Heart right ventricle (tissue), 16 donors: ENCODE measurements at regions not wholly inside any gene's neighbourhood (a gene's known extent, or its start where the extent isn't known, plus 50 kb on each side); places are given as distances from the start of the nearest gene placed in this dataset.

Experiments used
- ATAC-seq, 8 donors: fragments of 200-7000 bp; cut with Tn5 transposase; one replicate each; pipeline ENCODE4 v1.9.1; 2020; ENCODE audit warnings: mild to moderate bottlenecking in 8 of 8, moderate library complexity in 8 of 8, moderate number of reproducible peaks in 1 of 8
- DNase-seq, 2 donors: peaks; one replicate each; pipeline ENCODE4 v3.0.0-alpha.2; 2020
- H3K27ac ChIP-seq, 10 donors: fragments of 200-600 bp; sonication (generic) in 2 of 10; one replicate each; pipeline versions ENCODE4 v1.5.0 to v1.8.0; 2020 to 2022; ENCODE audit warnings: mild to moderate bottlenecking in 3 of 10
- H3K27me3 ChIP-seq, 7 donors: fragments of 200-600 bp; one replicate each; pipeline ENCODE4 v1.8.0; 2021 to 2022; ENCODE audit warnings: mild to moderate bottlenecking in 2 of 7
- H3K36me3 ChIP-seq, 9 donors: fragments of 200-600 bp; sonication (generic) in 1 of 9; one replicate each; pipeline versions ENCODE4 v1.5.0 to v1.8.0; 2020 to 2022; ENCODE audit warnings: mild to moderate bottlenecking in 2 of 9
- H3K4me1 ChIP-seq, 9 donors: fragments of 200-600 bp; sonication (generic) in 1 of 9; one replicate each; pipeline versions ENCODE4 v1.5.0 to v1.8.0; 2020 to 2022; ENCODE audit warnings: mild to moderate bottlenecking in 4 of 9
- H3K4me3 ChIP-seq, 10 donors: fragments of 200-600 bp; sonication (generic) in 2 of 10; one replicate each; pipeline versions ENCODE4 v1.5.0 to v1.8.0; 2020 to 2022; ENCODE audit warnings: mild to moderate bottlenecking in 7 of 10, moderate library complexity in 2 of 10
- H3K9me3 ChIP-seq, 11 donors: fragments of 200-600 bp in 10 of 11; sonication (generic) in 2 of 11; one replicate each; pipeline versions ENCODE4 v1.5.0 to v1.8.0; 2013 to 2022; ENCODE audit warnings: mild to moderate bottlenecking in 2 of 11, control low read depth in 1 of 11, moderate library complexity in 1 of 11
- CTCF ChIP-seq, 9 donors: fragments of 200-600 bp; sonication (generic) in 2 of 9; IDR thresholded peaks; one replicate each; pipeline versions ENCODE4 v1.5.0 to v1.8.0; 2021 to 2022; ENCODE audit warnings: antibody characterized with exemption in 9 of 9, mild to moderate bottlenecking in 5 of 9, moderate library complexity in 1 of 9
- WGBS, 2 donors: extraction: QIAGEN DNeasy Blood & Tissue Kit; methylation state at CpG; one replicate each; pipeline ENCODE4 v1.1.7; 2013; ENCODE audit warnings: inconsistent platforms in 1 of 2; 5-methylcytosine and 5-hydroxymethylcytosine counted together
- intact Hi-C, 10 donors: fragments of 100-400 bp; cut with DNase I; formaldehyde crosslinking; loops; one replicate each; pipeline versions ENCODE4 v1.11.1 to v1.14.2; 2022
- donor health status: Arrhythmogenic right ventricular cardiomyopathy.
- donor health status: ischemic (EF 13 %, LVEDD 7.1; RV severe dilation, severe dysfunction).
- donor health status: healthy with polysubstance abuse.
- donor health status: DM: no; HTN: yes; CAD: no.
- donor health status: DM: no; HTN: no; CAD: no.
- donor health status: ischemic (EF 25% LVEDD 6.9; RV normal size, moderate dysfunction).
- donor health status: ischemic (EF 25% LVEDD 5.7; RV mildly dilated, moderate dysfunction).
- donor health status: healthy.
- donor health status: DM: yes; HTN: yes; CAD: no.
- donor health status: Ischemic cardiomyopathy.
- donor health status: ischemic (EF 35%, LVEDD 5.7; RV mildly dilated, moderate dysfunction).
- donor health status: nonischemic (EF 11% LVEDD 7.7; RV severe dilation, severe dysfunction).
- donor health status: DM: yes; HTN: yes; CAD: no.
- donor health status: PGD.
- donor health status: ischemic (EF 29% LVEDD 5.4; RV normal size, mild dysfunction).
- donor health status: nonischemic (EF 23%, LVEDD 6.1; RV moderate dilation, normal function).

GRCh38 chr15:31511707-31512310 lies 185.2 kb downstream of the KLF13 start:
- WGBS, 2 donors = 60 to 73% methylated on average over 7 of the region's 7 CpGs
- intact Hi-C loops = no loop called here
- TF ChIP-seq CTCF (IDR thresholded peaks at IDR 0.05) = no peak
- no peaks in the 10 kb centered on the region for H3K36me3 ChIP-seq
- DNase-seq (no peak), ATAC-seq (no peak)
- no peak overlapping the region for H3K4me3 ChIP-seq
- no peak overlapping the region for H3K27ac ChIP-seq
- no peaks in the 10 kb centered on the region for H3K27me3 ChIP-seq
- peaks cover 0 to 6% (median 0%) of the 10 kb centered on the region in 9 donors for H3K4me1 ChIP-seq
- H3K9me3 ChIP-seq = no peaks in the 10 kb centered on the region

GRCh38 chr15:31513178-31513577 lies 186.5 kb downstream of the KLF13 start:
- H3K4me3 ChIP-seq = no peak overlapping the region
- no peaks in the 10 kb centered on the region for H3K27me3 ChIP-seq
- 86 to 87% methylated on average over 7 of the region's 7 CpGs for WGBS, 2 donors
- no peaks in the 10 kb centered on the region for H3K36me3 ChIP-seq
- DNase-seq = no peak
- no peak for ATAC-seq
- intact Hi-C loops = no loop called here
- no peaks in the 10 kb centered on the region for H3K9me3 ChIP-seq
- H3K27ac ChIP-seq = no peak overlapping the region
- peaks cover 0 to 6% (median 0%) of the 10 kb centered on the region in 9 donors for H3K4me1 ChIP-seq
- no peak for TF ChIP-seq CTCF (IDR thresholded peaks at IDR 0.05)

GRCh38 chr15:31516440-31516839 lies 189.8 kb downstream of the KLF13 start:
- WGBS, 2 donors = 56 to 81% methylated on average over 1 of the region's 1 CpG
- H3K4me3 ChIP-seq = no peak overlapping the region
- H3K9me3 ChIP-seq = peaks cover 0 to 7% (median 0%) of the 10 kb centered on the region in 11 donors
- H3K4me1 ChIP-seq = peaks cover 0 to 6% (median 0%) of the 10 kb centered on the region in 9 donors
- no peaks in the 10 kb centered on the region for H3K36me3 ChIP-seq
- intact Hi-C loops = no loop called here
- TF ChIP-seq CTCF (IDR thresholded peaks at IDR 0.05) = no peak
- ATAC-seq (no peak), DNase-seq (no peak)
- H3K27ac ChIP-seq = no peak overlapping the region
- H3K27me3 ChIP-seq = no peaks in the 10 kb centered on the region

GRCh38 chr15:31516874-31517273 lies 190.2 kb downstream of the KLF13 start:
- intact Hi-C loops = no loop called here
- WGBS, 2 donors = 94 to 96% methylated on average over 4 of the region's 4 CpGs
- H3K4me3 ChIP-seq = no peak overlapping the region
- TF ChIP-seq CTCF (IDR thresholded peaks at IDR 0.05) = no peak
- no peak for ATAC-seq
- no peak for DNase-seq
- H3K4me1 ChIP-seq = peaks cover 0 to 5% (median 0%) of the 10 kb centered on the region in 9 donors
- H3K27me3 ChIP-seq = no peaks in the 10 kb centered on the region
- H3K27ac ChIP-seq = no peak overlapping the region
- H3K9me3 ChIP-seq = peaks cover 0 to 7% (median 0%) of the 10 kb centered on the region in 11 donors
- no peaks in the 10 kb centered on the region for H3K36me3 ChIP-seq
